Naive B cell (primary cell): ENCODE measurements at regions not wholly inside any gene's neighbourhood (a gene's known extent, or its start where the extent isn't known, plus 50 kb on each side); places are given as distances from the start of the nearest gene placed in this dataset.

Source experiments
- ATAC-seq, 2 donors: fragments of 150-1000 bp; cut with Tn5 transposase; 2 replicates each; pipeline ENCODE4 v1.10.0; 2021; ENCODE audit warnings: low read depth in 2 of 2, mild to moderate bottlenecking in 2 of 2, moderate library complexity in 2 of 2
- DNase-seq: peaks from one replicate; pipeline ENCODE4 v3.0.0; 2022
- H3K27ac Mint-ChIP-seq, 6 donors: one replicate each; pipeline ENCODE4 v1.8.0; 2020 to 2022; ENCODE audit warnings: mild to moderate bottlenecking in 6 of 6, mixed read lengths in 6 of 6, moderate library complexity in 5 of 6, inconsistent platforms in 2 of 6
- H3K27me3 Mint-ChIP-seq, 3 donors: one replicate each; pipeline ENCODE4 v1.8.0; 2021 to 2022; ENCODE audit warnings: mixed read lengths in 3 of 3, mild to moderate bottlenecking in 1 of 3
- H3K36me3 Mint-ChIP-seq, 2 donors: one replicate each; pipeline ENCODE4 v1.8.0; 2020 to 2022; ENCODE audit warnings: mixed read lengths in 2 of 2, inconsistent platforms in 1 of 2, mild to moderate bottlenecking in 1 of 2
- H3K4me1 Mint-ChIP-seq, 3 donors: one replicate each; pipeline ENCODE4 v1.8.0; 2020 to 2022; ENCODE audit warnings: mixed read lengths in 3 of 3, inconsistent platforms in 1 of 3, mild to moderate bottlenecking in 1 of 3, moderate library complexity in 1 of 3
- H3K4me3 Mint-ChIP-seq, 8 donors: one replicate each; pipeline ENCODE4 v1.8.0; 2020 to 2022; ENCODE audit warnings: mild to moderate bottlenecking in 8 of 8, mixed read lengths in 8 of 8, moderate library complexity in 8 of 8, inconsistent platforms in 2 of 8
- H3K9me3 Mint-ChIP-seq, 7 donors: one replicate each; pipeline ENCODE4 v1.8.0; 2020 to 2022; ENCODE audit warnings: mixed read lengths in 7 of 7, mild to moderate bottlenecking in 5 of 7, inconsistent platforms in 2 of 7, moderate library complexity in 1 of 7

GRCh38 chr21:19557046-19557445, 1153.5 kb upstream of the TMPRSS15 start:
- no peaks in the 10 kb centered on the region for H3K36me3 Mint-ChIP-seq
- no peaks in the 10 kb centered on the region for H3K27me3 Mint-ChIP-seq
- no peak overlapping the region for H3K27ac Mint-ChIP-seq
- ATAC-seq (no peak), DNase-seq (no peak)
- no peaks in the 10 kb centered on the region for H3K4me1 Mint-ChIP-seq
- peaks cover 0 to 11% (median under 1%) of the 10 kb centered on the region in 7 donors for H3K9me3 Mint-ChIP-seq
- no peak overlapping the region for H3K4me3 Mint-ChIP-seq

DNA sequence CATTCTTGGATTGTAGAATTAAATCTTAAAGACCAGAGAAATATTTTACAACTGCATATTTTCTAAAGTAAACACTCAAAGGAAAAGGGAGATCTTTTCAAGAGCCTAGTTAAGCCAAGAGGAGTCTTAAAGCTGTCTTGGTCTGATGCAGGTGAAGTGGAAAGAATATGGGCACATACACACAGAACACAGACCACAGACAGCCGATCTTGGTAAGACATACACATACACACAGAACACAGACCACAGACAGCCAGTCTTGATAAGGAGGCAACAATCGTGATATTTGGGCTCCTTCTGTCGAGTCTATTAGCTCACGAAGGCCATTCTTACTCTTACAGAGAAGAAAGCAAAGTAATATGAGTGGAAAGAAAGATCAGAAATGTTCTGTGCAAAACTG, 1153.9 kb upstream of the TMPRSS15 start:
- H3K4me1 Mint-ChIP-seq = no peaks in the 10 kb centered on the region
- no peak overlapping the region for H3K27ac Mint-ChIP-seq
- ATAC-seq = no peak
- no peak for DNase-seq
- no peaks in the 10 kb centered on the region for H3K27me3 Mint-ChIP-seq
- H3K36me3 Mint-ChIP-seq = no peaks in the 10 kb centered on the region
- no peak overlapping the region for H3K4me3 Mint-ChIP-seq
- H3K9me3 Mint-ChIP-seq = peaks cover 0 to 11% (median 0%) of the 10 kb centered on the region in 7 donors

DNA sequence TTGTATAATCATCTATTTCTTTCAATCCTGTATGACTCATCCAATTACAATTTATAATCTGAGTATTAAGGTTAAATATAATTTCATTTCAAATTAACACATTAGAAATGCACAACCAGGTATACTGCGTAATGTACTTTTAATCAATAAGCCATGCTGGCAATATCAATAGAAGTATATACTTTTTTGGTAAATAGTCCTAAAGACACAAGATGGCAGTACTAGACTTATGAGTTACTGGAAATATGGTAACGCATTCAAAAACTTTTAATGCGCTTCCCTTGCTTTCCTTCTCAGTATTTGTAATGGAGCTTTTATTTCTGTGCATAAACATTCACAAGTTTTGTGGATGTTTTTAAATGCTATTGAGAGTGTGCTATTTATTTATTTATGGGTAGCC, 1162.0 kb upstream of the TMPRSS15 start:
- Mint-ChIP-seq H3K4me3 (no peak overlapping the region), H3K36me3 (no peaks in the 10 kb centered on the region), H3K27me3 (no peaks in the 10 kb centered on the region), H3K27ac (no peak overlapping the region), H3K4me1 (no peaks in the 10 kb centered on the region), H3K9me3 (peaks cover 0 to 4% (median 0%) of the 10 kb centered on the region in 7 donors)
- ATAC-seq (no peak), DNase-seq (no peak)

DNA sequence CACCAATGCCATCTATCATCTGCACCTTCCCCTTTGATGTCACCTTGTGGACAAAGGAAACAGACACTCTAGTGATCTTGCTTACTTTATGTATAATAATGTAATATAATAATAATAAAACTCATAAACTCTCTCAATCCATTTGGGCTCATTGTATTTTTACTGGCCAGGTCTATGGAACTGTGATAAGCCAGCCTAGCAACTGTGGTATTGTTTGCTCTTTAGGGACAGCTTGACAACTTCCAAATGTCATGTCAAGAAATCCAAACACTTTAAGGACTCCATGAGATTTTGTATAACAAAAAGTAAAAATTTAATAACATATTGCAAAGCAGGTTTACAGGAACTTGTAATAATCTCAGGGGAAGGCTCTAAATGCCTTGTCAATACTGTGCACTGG, 1163.4 kb upstream of the TMPRSS15 start:
- ATAC-seq = no peak
- no peaks in the 10 kb centered on the region for H3K4me1 Mint-ChIP-seq
- no peak overlapping the region for H3K4me3 Mint-ChIP-seq
- H3K27ac Mint-ChIP-seq = no peak overlapping the region
- H3K36me3 Mint-ChIP-seq = no peaks in the 10 kb centered on the region
- DNase-seq = no peak
- H3K27me3 Mint-ChIP-seq = no peaks in the 10 kb centered on the region
- peaks cover 0 to 4% (median 0%) of the 10 kb centered on the region in 7 donors for H3K9me3 Mint-ChIP-seq

DNA sequence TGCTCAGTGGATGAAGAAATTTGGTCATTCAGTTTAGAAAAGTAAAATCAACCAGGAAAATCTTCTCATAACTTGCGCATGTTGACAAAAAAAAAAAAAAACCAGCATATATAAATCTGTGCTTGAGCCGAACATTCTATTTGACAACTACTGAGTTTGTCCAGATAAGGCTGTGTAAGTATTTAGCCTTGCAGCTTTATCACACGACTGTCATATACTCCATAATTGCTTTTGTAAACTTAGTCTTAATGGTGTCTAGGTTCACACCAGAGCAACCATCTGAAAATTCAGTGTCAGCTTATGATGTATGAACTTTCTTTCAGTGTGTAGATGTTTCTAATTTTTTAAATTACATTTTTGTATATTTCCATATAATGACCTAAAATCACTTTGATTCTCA, 1173.8 kb upstream of the TMPRSS15 start:
- ATAC-seq = no peak
- H3K27me3 Mint-ChIP-seq = no peaks in the 10 kb centered on the region
- no peak for DNase-seq
- peaks cover 0 to 1% (median 0%) of the 10 kb centered on the region in 7 donors for H3K9me3 Mint-ChIP-seq
- no peak overlapping the region for H3K4me3 Mint-ChIP-seq
- H3K4me1 Mint-ChIP-seq = no peaks in the 10 kb centered on the region
- no peak overlapping the region for H3K27ac Mint-ChIP-seq
- no peaks in the 10 kb centered on the region for H3K36me3 Mint-ChIP-seq

- Mint-ChIP-seq H3K4me1 (no peaks in the 10 kb centered on the region), H3K9me3 (peaks cover 0 to 11% (median 0%) of the 10 kb centered on the region in 7 donors), H3K27ac (no peak overlapping the region), H3K27me3 (no peaks in the 10 kb centered on the region), H3K36me3 (no peaks in the 10 kb centered on the region), H3K4me3 (no peak overlapping the region)
- no peak for ATAC-seq
- DNase-seq = no peak
Measured at GRCh38 chr21:19590044-19590443, 1186.5 kb upstream of the TMPRSS15 start.

GRCh38 chr21:19603011-19603593, 1199.5 kb upstream of the TMPRSS15 start:
- Mint-ChIP-seq H3K27me3 (no peaks in the 10 kb centered on the region), H3K36me3 (no peaks in the 10 kb centered on the region), H3K9me3 (peaks cover 0 to 2% (median 0%) of the 10 kb centered on the region in 7 donors), H3K4me3 (no peak overlapping the region), H3K27ac (no peak overlapping the region), H3K4me1 (no peaks in the 10 kb centered on the region)
- DNase-seq (no peak), ATAC-seq (no peak)

GRCh38 chr21:19608101-19608621, 1204.6 kb upstream of the TMPRSS15 start:
- no peak for ATAC-seq

GRCh38 chr21:19609611-19610010, 1206.0 kb upstream of the TMPRSS15 start:
- Mint-ChIP-seq H3K36me3 (no peaks in the 10 kb centered on the region), H3K4me3 (no peak overlapping the region), H3K9me3 (peaks cover 0 to 4% (median 0%) of the 10 kb centered on the region in 7 donors), H3K27ac (no peak overlapping the region), H3K4me1 (no peaks in the 10 kb centered on the region), H3K27me3 (no peaks in the 10 kb centered on the region)
- ATAC-seq (no peak), DNase-seq (no peak)

More at GRCh38 chr21:19608101-19608621, 1204.6 kb upstream of the TMPRSS15 start:
- Mint-ChIP-seq H3K27me3 (no peaks in the 10 kb centered on the region), H3K4me3 (no peak overlapping the region), H3K4me1 (no peaks in the 10 kb centered on the region), H3K36me3 (no peaks in the 10 kb centered on the region), H3K27ac (peak overlapping the region in 1 of 6 donors; percentile 14), H3K9me3 (peaks cover 0 to 4% (median 0%) of the 10 kb centered on the region in 7 donors)
- no peak for DNase-seq

GRCh38 chr21:19621837-19622496, 1218.4 kb upstream of the TMPRSS15 start:
- no peak for DNase-seq
- no peak overlapping the region for H3K4me3 Mint-ChIP-seq
- no peak overlapping the region for H3K27ac Mint-ChIP-seq

DNA sequence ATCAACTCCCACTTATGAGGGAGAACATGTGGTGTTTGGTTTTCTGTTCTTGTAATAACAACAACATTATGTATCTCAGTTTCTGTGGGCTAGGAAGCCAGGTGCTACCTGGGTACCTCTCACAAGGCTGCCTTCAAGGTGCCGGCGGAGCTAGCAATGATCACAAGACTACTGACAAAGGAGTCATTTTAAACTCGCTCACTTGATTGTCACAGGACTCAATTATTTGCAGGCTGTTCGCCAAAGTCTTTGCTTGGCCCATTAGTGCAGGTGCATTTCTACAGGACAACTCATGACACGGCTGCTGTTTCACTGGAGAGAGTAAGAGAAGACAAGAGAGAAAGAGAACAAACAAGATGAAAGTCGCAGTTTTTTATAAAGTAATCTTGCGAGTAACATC, 1237.4 kb upstream of the TMPRSS15 start:
- Mint-ChIP-seq H3K27ac (no peak overlapping the region), H3K4me1 (no peaks in the 10 kb centered on the region), H3K27me3 (no peaks in the 10 kb centered on the region), H3K36me3 (no peaks in the 10 kb centered on the region), H3K4me3 (no peak overlapping the region), H3K9me3 (peaks cover 0 to 4% (median 0%) of the 10 kb centered on the region in 7 donors)
- DNase-seq (no peak), ATAC-seq (no peak)

More at GRCh38 chr21:19621837-19622496, 1218.4 kb upstream of the TMPRSS15 start:
- no peak for ATAC-seq
- no peaks in the 10 kb centered on the region for H3K4me1 Mint-ChIP-seq
- H3K9me3 Mint-ChIP-seq = peaks cover 0 to 8% (median 4%) of the 10 kb centered on the region in 7 donors
- H3K36me3 Mint-ChIP-seq = no peaks in the 10 kb centered on the region
- H3K27me3 Mint-ChIP-seq = no peaks in the 10 kb centered on the region

GRCh38 chr21:19648391-19648790, 1244.8 kb upstream of the TMPRSS15 start:
- H3K4me1 Mint-ChIP-seq = no peaks in the 10 kb centered on the region
- H3K36me3 Mint-ChIP-seq = no peaks in the 10 kb centered on the region
- no peaks in the 10 kb centered on the region for H3K27me3 Mint-ChIP-seq
- H3K4me3 Mint-ChIP-seq = no peak overlapping the region
- DNase-seq (no peak), ATAC-seq (no peak)
- H3K9me3 Mint-ChIP-seq = peaks cover 0 to 3% (median 2%) of the 10 kb centered on the region in 7 donors
- H3K27ac Mint-ChIP-seq = no peak overlapping the region

DNA sequence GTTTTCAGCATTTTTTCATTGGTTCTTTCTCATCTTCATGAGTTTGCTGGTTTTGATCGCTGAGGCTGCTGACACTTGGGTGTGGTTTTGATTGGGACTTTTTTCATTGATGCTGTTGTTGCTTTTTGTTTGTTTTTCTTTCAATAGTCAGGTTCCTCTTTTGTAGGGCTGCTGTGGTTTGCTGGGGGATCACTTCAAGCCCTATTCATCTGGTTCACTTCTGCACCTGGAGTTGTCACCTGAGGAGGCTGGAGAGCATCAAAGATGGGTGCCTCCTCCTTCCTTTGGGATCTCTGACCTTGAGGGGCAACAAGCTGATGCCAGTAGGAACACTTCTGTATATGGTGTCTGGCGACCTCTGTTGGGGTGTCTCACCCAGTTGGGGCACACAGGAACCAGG, 1279.9 kb upstream of the TMPRSS15 start:
- ATAC-seq = no peak
- Mint-ChIP-seq H3K4me3 (no peak overlapping the region), H3K9me3 (peaks cover 2 to 16% (median 8%) of the 10 kb centered on the region in 7 donors), H3K36me3 (no peaks in the 10 kb centered on the region), H3K27ac (no peak overlapping the region), H3K4me1 (no peaks in the 10 kb centered on the region), H3K27me3 (no peaks in the 10 kb centered on the region)
- DNase-seq = no peak

- Mint-ChIP-seq H3K4me3 (no peak overlapping the region), H3K36me3 (no peaks in the 10 kb centered on the region), H3K27me3 (no peaks in the 10 kb centered on the region), H3K4me1 (no peaks in the 10 kb centered on the region), H3K27ac (no peak overlapping the region), H3K9me3 (peaks cover 2 to 16% (median 8%) of the 10 kb centered on the region in 7 donors)
- ATAC-seq = no peak
- DNase-seq = no peak
Measured at GRCh38 chr21:19684328-19684727, 1280.7 kb upstream of the TMPRSS15 start.
